Vagina (tissue), 2 donors: ENCODE measurements at regions not wholly inside any gene's neighbourhood (a gene's known extent, or its start where the extent isn't known, plus 50 kb on each side); places are given as distances from the start of the nearest gene placed in this dataset.

ENCODE experiments used
- DNase-seq, 2 donors: peaks; one replicate each; pipeline ENCODE4 v3.0.0-alpha.2; 2017; ENCODE audit errors: extremely low spot score in 2 of 2
- H3K27ac ChIP-seq: fragments of 200-600 bp; sonication (generic); one replicate; pipeline ENCODE4 v1.5.1; 2019
- H3K27me3 ChIP-seq: fragments of 200-600 bp; sonication (generic); one replicate; pipeline ENCODE4 v1.5.1; 2019
- H3K36me3 ChIP-seq, 2 donors: fragments of 200-600 bp; sonication (generic); one replicate each; pipeline ENCODE4 v1.5.1; 2017 to 2019
- H3K4me1 ChIP-seq: fragments of 200-600 bp; sonication (generic); one replicate; pipeline ENCODE4 v1.5.1; 2019
- H3K4me3 ChIP-seq, 2 donors: fragments of 200-600 bp; sonication (generic); 1 replicate in 1 of 2; 2 replicates in 1 of 2; pipeline ENCODE4 v1.5.1; 2016 to 2019
- H3K9me3 ChIP-seq: fragments of 200-600 bp; sonication (generic); one replicate; pipeline ENCODE4 v1.5.1; 2019
- POLR2A ChIP-seq, 2 donors: fragments of 450-650 bp; IDR thresholded peaks; one replicate each; pipeline ENCODE4 v1.6.1; 2017; ENCODE audit warnings: antibody characterized with exemption in 2 of 2, mild to moderate bottlenecking in 2 of 2, moderate library complexity in 2 of 2
- POLR2AphosphoS5 ChIP-seq, 2 donors: sonication (generic); formaldehyde crosslinking; IDR thresholded peaks; one replicate each; pipeline ENCODE4 v1.9.0; 2017; ENCODE audit warnings: antibody characterized with exemption in 2 of 2, mild to moderate bottlenecking in 2 of 2, low read depth in 1 of 2; ENCODE audit not compliant: insufficient read depth in 1 of 2
- intact Hi-C: fragments of 100-400 bp; cut with DNase I; formaldehyde crosslinking; loops from one replicate; pipeline ENCODE4 v1.15.1; 2023
- TF ChIP-seq, protein P1 (sequence below), 3 experiments: fragments of 450-650 bp in 2 of 3; fragments of 200-600 bp in 1 of 3; sonication (generic) in 1 of 3; IDR thresholded peaks; one replicate each; pipeline ENCODE4 v1.5.1; 2017 to 2019; ENCODE audit warnings: antibody characterized with exemption in 3 of 3, mild to moderate bottlenecking in 2 of 3, moderate library complexity in 2 of 3

GRCh38 chr12:107938446-107938845 is 163.9 kb downstream of the ASCL4 start:
- Histone ChIP-seq H3K9me3 (no peaks in the 10 kb centered on the region), H3K27ac (no peak overlapping the region), H3K36me3 (no peaks in the 10 kb centered on the region), H3K4me3 (no peak overlapping the region), H3K27me3 (no peaks in the 10 kb centered on the region), H3K4me1 (no peaks in the 10 kb centered on the region)
- TF ChIP-seq POLR2AphosphoS5 (IDR thresholded peaks at IDR 0.05; ENCODE audit: insufficient read depth in 1 of 2, low read depth in 1 of 2): no peak
- no peak for TF ChIP-seq POLR2A (IDR thresholded peaks at IDR 0.05)
- TF ChIP-seq, protein P1, sequence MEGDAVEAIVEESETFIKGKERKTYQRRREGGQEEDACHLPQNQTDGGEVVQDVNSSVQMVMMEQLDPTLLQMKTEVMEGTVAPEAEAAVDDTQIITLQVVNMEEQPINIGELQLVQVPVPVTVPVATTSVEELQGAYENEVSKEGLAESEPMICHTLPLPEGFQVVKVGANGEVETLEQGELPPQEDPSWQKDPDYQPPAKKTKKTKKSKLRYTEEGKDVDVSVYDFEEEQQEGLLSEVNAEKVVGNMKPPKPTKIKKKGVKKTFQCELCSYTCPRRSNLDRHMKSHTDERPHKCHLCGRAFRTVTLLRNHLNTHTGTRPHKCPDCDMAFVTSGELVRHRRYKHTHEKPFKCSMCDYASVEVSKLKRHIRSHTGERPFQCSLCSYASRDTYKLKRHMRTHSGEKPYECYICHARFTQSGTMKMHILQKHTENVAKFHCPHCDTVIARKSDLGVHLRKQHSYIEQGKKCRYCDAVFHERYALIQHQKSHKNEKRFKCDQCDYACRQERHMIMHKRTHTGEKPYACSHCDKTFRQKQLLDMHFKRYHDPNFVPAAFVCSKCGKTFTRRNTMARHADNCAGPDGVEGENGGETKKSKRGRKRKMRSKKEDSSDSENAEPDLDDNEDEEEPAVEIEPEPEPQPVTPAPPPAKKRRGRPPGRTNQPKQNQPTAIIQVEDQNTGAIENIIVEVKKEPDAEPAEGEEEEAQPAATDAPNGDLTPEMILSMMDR (IDR thresholded peaks at IDR 0.05): no peak
- no peak for DNase-seq
- intact Hi-C loops: no loop called here

DNA sequence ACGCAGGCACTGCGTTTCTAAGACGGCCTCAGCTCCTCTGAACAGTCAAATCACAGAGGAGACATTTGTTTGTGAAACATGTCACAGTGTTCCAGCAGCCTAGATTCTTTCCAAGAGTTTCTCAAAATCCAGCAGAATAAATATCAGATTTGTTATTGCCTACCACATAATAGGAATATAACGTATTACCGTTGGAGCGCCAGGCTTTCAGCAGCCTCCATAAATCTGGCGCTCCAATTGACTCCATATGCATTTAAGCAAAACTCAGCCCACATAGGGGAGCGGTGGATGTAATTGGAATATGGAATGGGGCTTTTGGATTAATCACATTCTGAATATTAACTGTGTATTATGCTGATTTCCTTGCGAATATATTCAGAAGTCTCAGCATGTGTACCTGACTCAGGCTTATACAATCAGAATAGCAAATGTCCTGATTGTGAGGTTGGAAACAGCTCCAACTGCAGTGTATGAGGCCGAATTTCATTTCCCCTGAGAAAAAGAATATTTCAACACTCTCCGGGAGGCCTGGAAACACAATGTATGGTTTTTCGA is 174.0 kb downstream of the ASCL4 start:
- Histone ChIP-seq H3K9me3 (no peaks in the 10 kb centered on the region), H3K4me1 (no peaks in the 10 kb centered on the region), H3K36me3 (no peaks in the 10 kb centered on the region), H3K27ac (no peak overlapping the region), H3K4me3 (no peak overlapping the region), H3K27me3 (no peaks in the 10 kb centered on the region)
- intact Hi-C loops: no loop called here
- no peak for DNase-seq
- no peak for TF ChIP-seq POLR2A (IDR thresholded peaks at IDR 0.05)
- TF ChIP-seq, protein P1 (IDR thresholded peaks at IDR 0.05): no peak
- no peak for TF ChIP-seq POLR2AphosphoS5 (IDR thresholded peaks at IDR 0.05; ENCODE audit: insufficient read depth in 1 of 2, low read depth in 1 of 2)

- Histone ChIP-seq H3K27ac (no peak overlapping the region), H3K4me3 (no peak overlapping the region), H3K4me1 (no peaks in the 10 kb centered on the region), H3K36me3 (no peaks in the 10 kb centered on the region), H3K9me3 (no peaks in the 10 kb centered on the region), H3K27me3 (no peaks in the 10 kb centered on the region)
- no peak for DNase-seq
- intact Hi-C loops: no loop called here
- TF ChIP-seq POLR2A (IDR thresholded peaks at IDR 0.05) (no peak), POLR2AphosphoS5 (IDR thresholded peaks at IDR 0.05; ENCODE audit: insufficient read depth in 1 of 2, low read depth in 1 of 2) (no peak)
- TF ChIP-seq, protein P1 (IDR thresholded peaks at IDR 0.05): no peak
Observed at GRCh38 chr12:107951024-107951423, 176.5 kb downstream of the ASCL4 start.

DNA sequence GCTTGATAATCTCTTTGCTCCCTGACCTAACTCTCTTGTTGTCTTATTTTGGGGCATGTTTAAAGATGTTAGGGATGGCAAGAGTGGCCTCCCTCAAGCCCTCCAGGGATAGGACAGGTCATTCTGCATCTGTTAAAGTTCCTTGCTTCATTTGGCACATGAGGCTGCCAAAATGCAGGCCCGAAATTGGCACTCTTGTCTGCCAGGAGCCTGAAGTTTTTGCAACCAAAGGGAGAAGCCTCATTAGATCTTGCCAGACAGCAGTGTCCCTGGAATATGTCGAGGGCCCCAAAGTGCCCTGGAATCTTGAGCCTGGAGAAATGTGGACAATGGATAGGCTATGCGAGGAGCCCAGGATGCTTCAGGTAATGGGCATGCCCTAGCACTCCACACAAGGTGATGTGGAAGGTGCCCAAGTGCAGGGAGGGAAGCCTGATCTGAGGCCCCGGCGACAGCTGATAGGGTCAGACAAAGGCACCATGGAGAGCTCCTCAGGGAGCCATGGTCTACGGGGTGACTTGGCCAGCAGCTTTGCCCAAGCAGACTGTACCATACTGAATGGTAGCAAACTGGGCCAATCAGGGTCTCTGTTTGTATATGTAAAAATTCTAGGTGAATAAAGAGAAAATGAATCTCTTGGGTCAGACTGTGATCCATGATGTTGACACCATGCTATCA is 173.0 kb upstream of the WSCD2 start:
- H3K27me3 ChIP-seq: no peaks in the 10 kb centered on the region
- DNase-seq: no peak
- H3K4me3 ChIP-seq: no peak overlapping the region
- H3K9me3 ChIP-seq: no peaks in the 10 kb centered on the region
- TF ChIP-seq, protein P1 (IDR thresholded peaks at IDR 0.05): no peak
- TF ChIP-seq POLR2AphosphoS5 (IDR thresholded peaks at IDR 0.05; ENCODE audit: insufficient read depth in 1 of 2, low read depth in 1 of 2) (no peak), POLR2A (IDR thresholded peaks at IDR 0.05) (no peak)
- H3K27ac ChIP-seq: no peak overlapping the region
- no peaks in the 10 kb centered on the region for H3K36me3 ChIP-seq
- H3K4me1 ChIP-seq: no peaks in the 10 kb centered on the region
- intact Hi-C loops: no loop called here

GRCh38 chr12:107957459-107957858 is 171.6 kb upstream of the WSCD2 start:
- no peak overlapping the region for H3K27ac ChIP-seq
- no peak for DNase-seq
- H3K36me3 ChIP-seq: no peaks in the 10 kb centered on the region
- no peaks in the 10 kb centered on the region for H3K27me3 ChIP-seq
- intact Hi-C loops: no loop called here
- TF ChIP-seq POLR2A (IDR thresholded peaks at IDR 0.05) (no peak), POLR2AphosphoS5 (IDR thresholded peaks at IDR 0.05; ENCODE audit: insufficient read depth in 1 of 2, low read depth in 1 of 2) (no peak)
- TF ChIP-seq, protein P1 (IDR thresholded peaks at IDR 0.05): no peak
- H3K4me3 ChIP-seq: no peak overlapping the region
- H3K9me3 ChIP-seq: no peaks in the 10 kb centered on the region
- no peaks in the 10 kb centered on the region for H3K4me1 ChIP-seq
